Ishikawa (cell line): ENCODE measurements at regions not wholly inside any gene's neighbourhood (a gene's known extent, or its start where the extent isn't known, plus 50 kb on each side); places are given as distances from the start of the nearest gene placed in this dataset.

Experiments used
- CEBPB ChIP-seq: IDR thresholded peaks from 2 replicates; pipeline ENCODE4 v1.6.1; 2012
- CREB1 ChIP-seq: IDR thresholded peaks from 2 replicates; pipeline ENCODE4 v1.6.1; 2012; ENCODE audit warnings: low read depth
- EGR1 ChIP-seq: IDR thresholded peaks from 2 replicates; pipeline ENCODE4 v1.6.1; 2012
- EP300 ChIP-seq: IDR thresholded peaks from 2 replicates; pipeline ENCODE4 v1.6.1; 2012; ENCODE audit warnings: borderline replicate concordance
- FOXM1 ChIP-seq: IDR thresholded peaks from 2 replicates; pipeline ENCODE4 v1.6.1; 2012; ENCODE audit warnings: low read depth, borderline replicate concordance
- MAX ChIP-seq: IDR thresholded peaks from 2 replicates; pipeline ENCODE4 v1.6.1; 2012
- NFIC ChIP-seq: IDR thresholded peaks from 2 replicates; pipeline ENCODE4 v1.6.1; 2012
- RAD21 ChIP-seq: IDR thresholded peaks from 2 replicates; pipeline ENCODE4 v1.6.1; 2012; ENCODE audit warnings: low read depth
- REST ChIP-seq: IDR thresholded peaks from 2 replicates; pipeline ENCODE4 v1.6.1; 2012; ENCODE audit warnings: low read depth, mild to moderate bottlenecking
- TAF1 ChIP-seq: IDR thresholded peaks from 2 replicates; pipeline ENCODE4 v1.6.1; 2012; ENCODE audit warnings: low read depth, mild to moderate bottlenecking
- TCF12 ChIP-seq: IDR thresholded peaks from 2 replicates; pipeline ENCODE4 v1.6.1; 2012; ENCODE audit warnings: low read depth
- TEAD4 ChIP-seq: IDR thresholded peaks from 2 replicates; pipeline ENCODE4 v1.6.1; 2012
- USF1 ChIP-seq: IDR thresholded peaks from 2 replicates; pipeline ENCODE4 v1.6.1; 2012
- YY1 ChIP-seq: IDR thresholded peaks from 2 replicates; pipeline ENCODE4 v1.6.1; 2012; ENCODE audit warnings: low read depth
- ZBTB7A ChIP-seq: IDR thresholded peaks from 2 replicates; pipeline ENCODE4 v1.6.1; 2012; ENCODE audit warnings: low read depth

GRCh38 chr5:3384531-3384930, 211.1 kb upstream of the IRX1 start:
- TF ChIP-seq TEAD4: no peak
- TF ChIP-seq MAX: no peak
- TF ChIP-seq REST: no peak
- TF ChIP-seq FOXM1: no peak
- TF ChIP-seq NFIC: no peak
- TF ChIP-seq USF1: no peak
- no peak for TF ChIP-seq YY1
- TF ChIP-seq EP300: no peak
- TF ChIP-seq TAF1: no peak
- TF ChIP-seq CREB1: no peak
- no peak for TF ChIP-seq EGR1
- no peak for TF ChIP-seq TCF12

GRCh38 chr5:3382782-3383181, 212.8 kb upstream of the IRX1 start:
- no peak for TF ChIP-seq NFIC
- no peak for TF ChIP-seq TEAD4
- no peak for TF ChIP-seq ZBTB7A
- TF ChIP-seq CEBPB: no peak
- no peak for TF ChIP-seq CREB1
- no peak for TF ChIP-seq MAX
- TF ChIP-seq EP300: no peak
- no peak for TF ChIP-seq TCF12
- no peak for TF ChIP-seq REST
- TF ChIP-seq RAD21: no peak
- TF ChIP-seq TAF1: no peak
- no peak for TF ChIP-seq USF1
- no peak for TF ChIP-seq EGR1
- no peak for TF ChIP-seq YY1
- TF ChIP-seq FOXM1: no peak

GRCh38 chr5:3382151-3382550, 213.5 kb upstream of the IRX1 start:
- TF ChIP-seq CEBPB (no peak), USF1 (no peak), ZBTB7A (no peak), RAD21 (no peak), YY1 (no peak), TEAD4 (no peak), REST (no peak), TCF12 (no peak), TAF1 (no peak), CREB1 (no peak), FOXM1 (no peak), NFIC (no peak), MAX (no peak), EGR1 (no peak), EP300 (no peak)

- no peak for TF ChIP-seq TEAD4
- TF ChIP-seq YY1: no peak
Measured at GRCh38 chr5:3381206-3381825, 214.3 kb upstream of the IRX1 start.
